HG02588 (cell line): ENCODE measurements at regions not wholly inside any gene's neighbourhood (a gene's known extent, or its start where the extent isn't known, plus 50 kb on each side); places are given as distances from the start of the nearest gene placed in this dataset.

Experiments
- ATAC-seq: cut with Tn5 transposase; IDR thresholded peaks from one replicate; pipeline ENCODE4 v1.9.1; 2021; ENCODE audit warnings: mild to moderate bottlenecking, moderate library complexity; ENCODE audit not compliant: unreplicated experiment

DNA sequence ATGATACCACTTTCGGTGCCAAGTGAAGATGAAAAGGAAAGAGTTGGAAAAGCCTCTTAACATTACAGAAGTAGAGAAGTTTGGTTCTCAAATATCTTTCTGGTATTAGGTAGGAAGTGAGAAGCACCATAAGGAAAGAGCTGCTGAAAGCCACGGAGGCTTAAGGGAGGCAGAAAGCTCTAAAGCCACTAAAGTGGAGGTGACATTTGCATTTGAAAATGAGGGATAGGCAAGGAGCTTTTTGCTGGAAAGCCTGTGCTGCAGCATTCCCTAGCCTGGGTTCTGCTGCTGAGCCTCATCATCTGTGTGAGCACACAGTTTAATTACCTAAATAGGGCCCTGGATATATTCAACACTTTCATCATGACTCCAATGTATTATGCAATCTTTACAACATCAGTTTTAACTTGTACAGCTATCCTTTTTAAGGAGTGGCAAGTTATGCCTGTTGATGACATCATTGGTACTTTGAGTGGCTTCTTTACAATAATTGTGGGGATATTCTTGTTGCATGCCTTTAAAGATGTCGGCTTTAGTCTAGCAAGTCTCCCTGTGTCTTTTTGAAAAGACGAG, 315.4 kb downstream of the RBM26 start:
- ATAC-seq, result no peak

DNA sequence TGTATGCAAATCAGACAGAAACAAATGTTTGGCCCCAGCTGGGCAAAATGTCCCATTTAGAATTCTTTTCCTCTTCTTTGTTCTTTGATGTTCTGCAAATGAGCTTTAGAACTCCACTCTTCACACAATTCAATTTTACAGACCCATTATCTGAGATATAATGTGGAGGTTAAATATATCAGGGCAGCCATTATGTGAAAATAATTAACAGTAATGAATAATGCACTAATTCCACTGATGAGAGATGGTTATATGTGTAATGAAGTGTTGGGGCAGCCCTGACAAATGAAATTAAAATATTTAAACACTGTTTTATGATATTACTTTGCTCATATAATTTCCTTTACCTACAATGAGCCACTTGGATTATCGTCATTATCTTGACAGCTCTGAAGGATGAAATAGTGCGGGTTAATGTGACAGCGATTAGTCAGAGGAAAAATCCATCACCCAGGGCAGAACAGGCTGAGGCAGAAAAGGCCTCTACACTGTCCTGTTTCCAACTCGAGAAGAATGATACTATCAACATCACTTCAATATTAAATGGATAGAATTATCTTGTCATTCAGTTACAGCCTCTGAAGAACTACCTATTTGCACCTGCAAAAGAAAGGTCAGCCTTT, 321.1 kb downstream of the RBM26 start:
- ATAC-seq, result no peak

DNA sequence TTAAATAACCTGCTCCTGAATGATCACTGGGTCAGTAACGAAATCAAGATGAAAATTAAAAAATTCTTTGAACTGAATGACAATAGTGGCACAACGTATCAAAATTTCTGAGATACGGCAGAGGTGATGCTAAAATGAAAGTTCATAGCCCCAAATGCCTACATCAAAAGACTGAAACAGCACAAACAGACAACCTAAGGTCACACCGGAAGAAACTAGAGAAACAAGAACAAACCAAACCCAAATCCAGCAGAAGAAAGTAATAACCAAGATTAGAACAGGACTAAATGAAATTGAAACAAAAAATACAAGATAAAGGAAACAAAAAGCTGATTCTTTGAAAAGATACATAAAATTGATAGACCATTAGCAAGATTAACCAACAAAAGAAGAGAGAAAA, 324.1 kb downstream of the RBM26 start:
- ATAC-seq, result no peak

DNA sequence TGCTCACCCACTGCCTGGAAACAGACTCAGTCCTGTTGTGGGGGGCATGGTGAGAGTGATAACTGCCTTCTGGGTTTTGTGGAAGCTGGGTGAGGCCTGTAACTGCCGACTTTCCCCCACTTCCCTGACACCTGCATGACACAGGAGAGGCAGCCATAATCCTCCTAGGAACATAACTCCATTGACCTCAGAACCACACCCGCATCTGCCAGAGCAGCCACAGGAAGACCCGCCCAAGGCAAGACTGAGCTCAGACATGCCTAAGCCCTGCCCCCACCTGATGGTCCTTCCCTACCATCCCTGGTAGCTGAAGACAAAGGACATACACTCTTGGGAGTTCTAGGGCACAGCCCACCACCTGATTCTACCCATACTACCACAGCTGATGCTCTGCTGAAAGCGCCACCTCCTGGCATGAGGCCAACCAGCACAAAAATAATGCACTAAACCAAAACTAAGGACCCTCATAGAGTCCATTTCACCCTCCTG, 326.7 kb downstream of the RBM26 start:
- no peak for ATAC-seq

DNA sequence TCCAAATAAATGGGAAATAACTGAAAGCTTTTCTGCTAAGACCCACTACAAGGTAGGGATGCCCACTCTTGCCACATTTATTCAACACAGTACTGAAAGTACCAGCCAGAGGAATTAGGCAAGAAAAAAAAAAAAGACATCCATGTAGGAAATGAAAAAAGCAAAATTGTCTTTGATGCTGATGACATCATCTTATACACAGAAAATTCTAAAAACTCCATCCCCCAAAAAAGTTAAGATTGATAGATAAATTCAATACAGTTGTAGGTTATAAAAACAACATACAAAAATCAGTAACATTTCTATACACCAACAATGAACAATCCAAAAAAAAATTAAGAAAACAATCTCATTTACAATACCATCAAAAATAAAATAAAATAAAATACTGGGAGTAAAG, 330.4 kb downstream of the RBM26 start:
- no peak for ATAC-seq

DNA sequence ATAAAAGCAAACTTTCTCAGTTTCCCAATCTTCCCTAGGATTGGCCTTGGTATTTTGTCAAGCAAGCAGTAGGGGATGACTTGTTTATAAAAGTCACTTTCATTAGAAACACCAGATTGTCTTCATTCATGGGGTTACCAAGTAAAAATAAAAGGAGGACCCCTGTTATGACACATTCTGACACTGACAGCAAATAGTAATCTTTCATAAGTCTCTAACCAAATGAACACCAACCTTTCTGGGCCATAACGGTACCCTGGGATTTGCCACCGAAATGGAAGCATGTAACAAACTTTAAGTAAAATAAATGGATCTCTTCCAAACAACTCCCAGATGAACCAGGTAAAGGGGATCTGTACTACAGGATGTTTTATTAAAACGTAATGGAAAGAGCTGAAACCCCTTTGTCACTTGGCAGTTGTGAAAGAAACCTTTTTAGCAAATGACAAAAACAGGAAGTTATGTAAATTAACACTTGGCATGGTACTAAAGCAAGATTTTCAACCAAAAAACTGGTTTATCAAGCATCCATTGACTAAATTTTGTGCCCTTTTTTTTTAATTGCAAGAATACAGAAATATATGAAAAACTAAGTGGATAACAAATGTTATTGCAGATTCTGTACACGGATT, 335.6 kb downstream of the RBM26 start:
- peak; percentile 63 for ATAC-seq

DNA sequence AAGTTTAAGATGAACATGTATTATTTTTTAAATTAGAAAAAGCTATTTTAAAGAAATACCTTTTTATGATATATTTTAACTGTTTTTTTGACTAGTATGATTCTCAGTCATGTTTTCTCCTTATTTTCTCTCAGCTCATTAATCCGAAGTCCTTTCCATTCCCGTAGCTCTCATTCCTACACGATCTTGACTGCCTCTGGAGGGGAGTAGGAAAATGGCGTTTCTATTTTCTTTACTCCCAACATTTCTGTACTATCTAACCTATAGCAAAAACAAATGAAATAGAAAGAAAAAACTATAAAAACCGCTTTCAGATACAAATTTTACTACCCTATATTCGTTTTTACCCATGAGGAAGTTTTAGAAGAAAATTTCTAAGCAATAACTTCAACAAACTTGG, 343.8 kb downstream of the RBM26 start:
- ATAC-seq, result no peak

DNA sequence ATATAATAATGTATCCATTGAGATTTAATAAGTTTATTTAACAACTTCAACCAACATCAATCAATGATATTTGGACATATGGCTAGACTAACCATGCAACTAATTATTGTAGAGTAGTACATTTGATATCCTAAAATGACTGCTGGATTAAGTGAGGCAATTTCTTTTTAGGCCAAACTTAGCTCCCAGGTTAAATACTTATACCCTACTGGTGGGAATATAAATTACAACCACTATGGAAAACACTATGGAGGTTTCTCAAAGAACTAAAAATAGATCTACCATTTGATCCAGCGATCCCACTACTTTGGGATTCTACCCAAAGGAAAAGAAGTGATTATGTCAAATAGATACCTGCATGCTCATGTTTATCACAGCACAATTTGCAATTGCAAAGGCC, 345.8 kb downstream of the RBM26 start:
- no peak for ATAC-seq

DNA sequence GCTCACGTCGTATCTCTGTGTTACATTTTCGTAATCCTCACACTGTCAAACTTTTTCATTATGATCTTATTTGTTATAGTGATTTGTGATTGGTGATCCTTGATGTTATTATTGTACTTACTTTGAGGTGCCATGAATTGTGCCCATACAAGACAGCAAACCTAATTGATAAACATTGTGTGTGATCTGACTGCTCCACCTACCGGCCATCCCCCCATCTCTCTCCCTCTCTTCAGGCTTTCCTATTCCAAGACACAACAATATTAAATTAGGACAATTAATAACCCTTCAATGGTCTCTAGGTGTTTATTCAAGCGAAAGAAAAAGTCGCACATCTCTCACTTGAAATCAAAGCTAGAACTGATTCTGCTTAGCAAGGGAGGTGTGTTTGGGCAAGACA, 349.3 kb downstream of the RBM26 start:
- no peak for ATAC-seq

DNA sequence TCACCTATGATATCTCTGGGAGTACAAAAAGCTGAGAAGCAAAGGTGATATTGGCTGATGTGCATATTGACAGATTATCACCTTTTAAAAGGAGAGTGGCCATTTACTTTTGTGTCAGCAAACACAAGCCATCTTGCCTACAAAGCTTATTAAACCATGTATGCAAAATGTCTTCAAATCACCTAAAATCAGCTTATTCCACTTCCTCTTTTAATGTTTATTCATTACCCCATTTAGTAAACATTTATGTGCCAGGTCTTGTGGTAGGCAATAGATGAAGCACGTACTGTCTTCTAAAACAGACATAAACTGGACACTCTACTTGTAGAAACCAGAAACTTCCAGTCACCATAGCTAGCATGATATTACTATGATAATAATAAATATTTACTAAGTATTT, 354.6 kb downstream of the RBM26 start:
- no peak for ATAC-seq

DNA sequence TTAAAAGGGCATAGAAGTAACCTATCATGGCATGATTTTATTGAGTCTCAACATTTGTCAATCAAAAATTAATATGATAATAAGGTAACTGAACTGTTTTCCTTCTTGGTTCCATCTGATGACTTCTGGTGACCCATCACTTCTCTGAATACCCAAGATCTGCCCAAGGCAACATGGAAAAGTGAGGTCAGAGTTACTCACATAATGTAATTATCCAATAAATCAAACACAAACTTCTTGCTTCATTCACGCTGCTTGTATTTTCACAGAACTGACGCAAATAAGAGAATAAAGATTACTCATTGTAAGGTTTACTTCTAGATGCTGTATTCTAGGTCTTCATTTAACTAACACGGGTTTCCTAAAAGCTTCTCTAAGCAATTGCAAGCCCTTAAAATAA, 361.6 kb downstream of the RBM26 start:
- ATAC-seq, result no peak

DNA sequence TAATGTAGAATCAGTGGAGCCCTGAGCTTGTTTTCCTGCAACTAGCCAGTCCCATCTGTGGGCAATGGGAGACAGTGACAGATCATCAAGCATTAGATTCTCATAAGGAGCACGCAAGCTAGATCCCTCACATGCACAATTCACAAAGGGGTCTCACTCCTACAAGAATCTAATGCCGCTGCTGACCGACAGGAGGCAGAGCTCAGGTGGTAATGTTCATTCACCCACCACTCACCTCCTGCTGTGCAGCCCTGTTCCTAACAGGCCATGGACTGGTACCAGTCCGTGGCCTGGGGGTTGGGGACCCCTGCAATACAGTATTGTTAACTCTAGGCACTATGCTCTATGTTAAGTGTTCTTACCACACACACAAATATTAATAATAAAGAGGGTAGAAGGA, 362.8 kb downstream of the RBM26 start:
- no peak for ATAC-seq

DNA sequence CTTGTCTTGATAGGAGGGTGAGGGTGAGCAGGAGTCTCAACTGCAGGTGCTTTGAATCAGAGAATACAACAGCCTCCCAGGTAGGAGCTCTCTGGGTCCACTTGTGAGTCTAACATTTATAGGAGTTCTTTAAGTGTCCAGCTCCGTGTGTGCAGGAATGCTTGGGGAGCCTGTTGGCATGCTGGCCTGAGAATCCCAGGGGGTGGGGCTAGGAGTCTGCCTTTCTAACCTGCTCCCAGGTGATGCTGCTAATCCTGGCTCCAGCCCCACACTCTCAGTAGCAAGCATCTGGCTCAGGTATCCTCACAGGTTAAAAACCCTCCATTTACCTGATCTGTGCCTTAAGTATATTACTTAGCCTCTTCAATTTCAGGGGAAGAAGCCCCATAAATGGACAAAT, 368.9 kb downstream of the RBM26 start:
- no peak for ATAC-seq

DNA sequence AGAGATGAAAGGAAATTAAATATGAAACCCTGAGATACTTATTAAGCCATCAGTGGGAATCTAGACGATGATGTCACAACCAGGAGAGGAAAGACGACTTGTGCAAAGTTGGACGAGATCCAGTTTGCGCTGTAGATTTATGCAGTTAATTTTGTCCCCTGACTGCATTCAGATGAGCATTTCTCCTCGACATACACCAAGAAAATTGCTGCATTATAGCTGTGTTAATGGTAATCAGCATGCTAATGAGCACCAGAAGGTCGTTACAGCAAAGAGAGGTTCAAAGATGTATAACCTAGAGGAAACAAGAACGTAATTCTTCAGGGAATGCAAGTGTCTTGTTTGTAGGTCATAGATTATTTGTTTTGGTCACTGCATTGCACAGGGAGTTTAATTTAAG, 371.7 kb downstream of the RBM26 start:
- ATAC-seq, result no peak

DNA sequence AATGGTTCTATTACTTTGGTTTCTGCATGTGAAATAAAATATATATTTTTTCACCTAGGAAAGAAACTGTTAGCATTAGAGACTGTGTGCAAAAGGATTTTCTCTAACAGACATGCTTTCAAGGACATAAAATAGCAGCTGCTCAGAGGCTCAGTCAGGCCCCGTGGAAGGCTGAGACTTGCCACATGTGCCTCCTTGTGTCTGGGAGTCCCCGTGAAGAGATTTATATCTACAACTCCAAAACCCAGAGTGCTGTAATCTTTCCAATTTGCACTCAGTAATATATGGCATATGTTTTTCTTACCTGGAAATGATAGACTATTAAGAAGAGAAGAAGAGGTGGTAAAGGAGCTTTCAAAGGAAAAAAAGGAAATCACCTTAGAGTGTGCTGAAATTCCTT, 371.6 kb upstream of the OBI1 start:
- ATAC-seq, result no peak

DNA sequence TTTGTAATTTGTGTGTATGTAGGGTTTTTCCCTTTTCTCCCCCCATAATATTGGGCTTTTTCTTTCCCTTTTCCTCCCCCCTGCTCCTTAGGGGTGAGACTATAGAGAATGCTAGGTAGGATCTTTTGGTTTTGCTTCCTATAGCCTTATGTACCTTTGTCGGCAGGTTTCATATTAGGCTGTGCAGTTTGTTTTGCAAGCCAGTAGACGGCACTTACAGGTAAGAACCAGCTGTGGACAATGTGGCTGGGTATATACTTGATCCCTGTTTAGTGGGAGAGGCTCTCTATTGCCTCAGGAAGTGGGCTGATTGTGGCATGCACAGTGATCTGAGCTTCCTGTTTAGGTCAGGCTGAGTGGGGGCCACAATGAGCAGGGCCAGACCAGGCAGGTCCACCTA, 359.2 kb upstream of the OBI1 start:
- no peak for ATAC-seq

DNA sequence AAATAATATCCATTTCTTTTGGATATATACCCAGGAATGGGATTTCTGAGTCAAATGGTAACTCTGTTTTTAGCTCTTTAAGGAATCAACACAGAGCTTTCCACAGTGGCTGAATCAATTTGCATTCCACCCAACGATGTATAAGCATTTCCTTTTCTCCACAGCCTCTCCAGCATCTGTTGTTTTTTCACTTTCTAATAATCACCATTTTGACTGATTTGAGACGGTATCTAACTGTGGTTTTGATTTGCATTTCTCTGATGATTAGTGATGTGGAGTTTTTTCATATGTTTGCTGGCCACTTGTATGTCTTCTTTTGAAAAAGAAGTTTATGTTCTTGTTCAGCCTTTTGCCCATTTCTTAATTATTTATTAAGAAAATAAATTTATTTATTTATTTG, 352.2 kb upstream of the OBI1 start:
- ATAC-seq, result no peak

DNA sequence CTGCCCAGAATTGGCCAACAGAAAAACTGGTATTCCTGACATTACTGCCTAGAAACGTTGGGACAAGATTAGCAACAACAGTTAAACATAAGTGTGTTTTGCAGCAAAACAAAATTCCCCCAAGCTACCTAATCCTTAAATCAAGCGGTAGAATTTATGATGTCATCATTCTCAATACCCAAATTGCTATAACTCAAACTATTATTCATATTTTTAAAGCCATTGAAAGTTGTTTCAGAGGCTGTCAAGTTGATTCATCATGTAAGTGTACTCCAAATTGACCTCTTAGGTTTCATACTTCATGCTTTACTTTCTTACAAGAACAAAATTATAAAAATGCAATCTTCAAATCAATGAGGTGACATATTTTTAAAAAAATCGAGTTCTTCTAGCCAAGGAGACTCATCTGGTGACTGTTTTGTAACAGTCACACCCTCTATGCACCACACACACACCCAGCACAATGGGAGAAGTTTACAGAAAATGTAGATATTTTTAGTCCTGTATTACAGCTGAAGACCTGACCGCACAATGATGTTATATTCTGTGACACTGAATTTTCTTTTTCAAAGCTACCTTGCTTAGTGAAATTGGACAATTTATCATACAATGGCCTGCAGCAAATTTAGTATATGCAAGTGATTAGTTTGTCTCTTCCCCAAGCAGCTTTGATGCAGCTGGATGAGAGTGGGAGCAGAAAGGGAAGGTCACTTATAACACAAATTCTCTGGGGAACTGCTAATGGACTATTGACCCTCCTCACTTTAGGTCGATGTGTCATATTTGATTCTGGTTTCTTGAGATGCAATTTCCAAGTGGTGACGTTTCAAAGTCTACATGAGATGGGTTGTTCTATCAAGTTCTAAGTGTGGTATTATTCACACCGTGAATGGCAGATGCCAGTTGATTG, 345.3 kb upstream of the OBI1 start:
- no peak for ATAC-seq

DNA sequence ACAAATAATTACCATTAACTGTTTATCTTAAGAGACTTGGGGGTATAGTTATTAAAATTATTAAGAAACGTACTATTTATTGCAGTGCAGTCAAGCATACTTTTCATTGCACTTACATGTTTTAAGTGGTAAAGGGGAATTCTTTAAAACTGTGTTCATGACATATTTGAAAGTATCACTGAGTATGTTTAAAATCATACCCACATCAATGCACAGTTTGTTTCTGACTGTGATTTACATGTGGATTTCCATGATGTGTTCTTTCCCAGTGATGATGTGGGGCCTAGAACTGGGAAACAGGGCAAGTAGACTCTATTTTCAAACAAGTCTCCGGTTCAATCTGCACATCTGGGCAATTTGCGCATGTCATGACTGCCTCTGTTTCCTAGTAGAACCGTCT, 340.5 kb upstream of the OBI1 start:
- no peak for ATAC-seq

DNA sequence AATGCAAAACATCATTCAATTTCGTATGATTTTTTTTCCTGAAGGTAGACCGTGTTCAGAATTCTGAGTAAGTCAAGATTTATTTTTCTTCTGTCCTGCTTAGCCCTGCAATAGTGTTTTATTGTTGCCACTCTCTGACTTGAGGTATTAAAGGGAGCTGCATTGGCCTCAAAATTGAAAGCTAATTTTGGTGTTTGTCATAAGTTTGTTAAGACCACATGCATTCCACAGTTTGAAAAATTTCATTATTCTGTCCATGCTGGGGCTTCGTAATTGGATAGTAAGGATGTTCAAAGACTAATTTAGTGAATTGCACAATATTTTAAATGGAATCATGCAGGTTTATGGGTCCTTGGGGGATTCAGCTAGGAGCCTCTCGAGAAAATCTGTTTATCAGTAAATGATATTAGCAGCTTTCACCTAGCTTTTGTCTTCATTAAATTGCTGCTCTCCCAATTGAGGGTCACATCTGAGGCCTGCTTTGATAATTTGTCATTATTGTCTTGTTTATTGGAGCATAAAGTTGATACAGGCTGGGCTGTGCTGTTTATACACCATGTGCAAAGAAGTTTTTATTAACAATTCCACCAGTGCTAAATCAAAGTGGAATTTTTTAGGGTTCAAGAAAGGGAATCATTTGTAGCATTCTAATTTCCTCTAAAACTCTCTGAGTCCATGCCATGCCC, 339.8 kb upstream of the OBI1 start:
- no peak for ATAC-seq
